Body of pancreas (tissue), 4 donors: ENCODE measurements at regions not wholly inside any gene's neighbourhood (a gene's known extent, or its start where the extent isn't known, plus 50 kb on each side); places are given as distances from the start of the nearest gene placed in this dataset.

Source experiments
- POLR2A ChIP-seq, 3 donors: fragments of 450-650 bp; IDR thresholded peaks; one replicate each; pipeline ENCODE4 v1.6.1; 2016; ENCODE audit warnings: antibody characterized with exemption in 3 of 3, mild to moderate bottlenecking in 2 of 3
- TF ChIP-seq, protein P1 (sequence below), 7 experiments: fragments of 450-650 bp in 4 of 7; fragments of 200-600 bp in 3 of 7; sonication (generic) in 3 of 7; IDR thresholded peaks; one replicate each; pipeline ENCODE4 v1.5.1; 2016 to 2019; ENCODE audit warnings: antibody characterized with exemption in 7 of 7

GRCh38 chr11:81190546-81190945 is 1543.1 kb downstream of the FAM181B start:
- TF ChIP-seq, protein P1, sequence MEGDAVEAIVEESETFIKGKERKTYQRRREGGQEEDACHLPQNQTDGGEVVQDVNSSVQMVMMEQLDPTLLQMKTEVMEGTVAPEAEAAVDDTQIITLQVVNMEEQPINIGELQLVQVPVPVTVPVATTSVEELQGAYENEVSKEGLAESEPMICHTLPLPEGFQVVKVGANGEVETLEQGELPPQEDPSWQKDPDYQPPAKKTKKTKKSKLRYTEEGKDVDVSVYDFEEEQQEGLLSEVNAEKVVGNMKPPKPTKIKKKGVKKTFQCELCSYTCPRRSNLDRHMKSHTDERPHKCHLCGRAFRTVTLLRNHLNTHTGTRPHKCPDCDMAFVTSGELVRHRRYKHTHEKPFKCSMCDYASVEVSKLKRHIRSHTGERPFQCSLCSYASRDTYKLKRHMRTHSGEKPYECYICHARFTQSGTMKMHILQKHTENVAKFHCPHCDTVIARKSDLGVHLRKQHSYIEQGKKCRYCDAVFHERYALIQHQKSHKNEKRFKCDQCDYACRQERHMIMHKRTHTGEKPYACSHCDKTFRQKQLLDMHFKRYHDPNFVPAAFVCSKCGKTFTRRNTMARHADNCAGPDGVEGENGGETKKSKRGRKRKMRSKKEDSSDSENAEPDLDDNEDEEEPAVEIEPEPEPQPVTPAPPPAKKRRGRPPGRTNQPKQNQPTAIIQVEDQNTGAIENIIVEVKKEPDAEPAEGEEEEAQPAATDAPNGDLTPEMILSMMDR (IDR thresholded peaks at IDR 0.05): no peak
- TF ChIP-seq POLR2A (IDR thresholded peaks at IDR 0.05): no peak
